ENCODE measurements at regions not wholly inside any gene's neighbourhood (a gene's known extent, or its start where the extent isn't known, plus 50 kb on each side); places are given as distances from the start of the nearest gene placed in this dataset.
"Not testable (repeated sequence)": the region's sequence is repeated elsewhere in the genome, so short reads cannot be mapped to it uniquely, and the experiment has no call there.

DNA sequence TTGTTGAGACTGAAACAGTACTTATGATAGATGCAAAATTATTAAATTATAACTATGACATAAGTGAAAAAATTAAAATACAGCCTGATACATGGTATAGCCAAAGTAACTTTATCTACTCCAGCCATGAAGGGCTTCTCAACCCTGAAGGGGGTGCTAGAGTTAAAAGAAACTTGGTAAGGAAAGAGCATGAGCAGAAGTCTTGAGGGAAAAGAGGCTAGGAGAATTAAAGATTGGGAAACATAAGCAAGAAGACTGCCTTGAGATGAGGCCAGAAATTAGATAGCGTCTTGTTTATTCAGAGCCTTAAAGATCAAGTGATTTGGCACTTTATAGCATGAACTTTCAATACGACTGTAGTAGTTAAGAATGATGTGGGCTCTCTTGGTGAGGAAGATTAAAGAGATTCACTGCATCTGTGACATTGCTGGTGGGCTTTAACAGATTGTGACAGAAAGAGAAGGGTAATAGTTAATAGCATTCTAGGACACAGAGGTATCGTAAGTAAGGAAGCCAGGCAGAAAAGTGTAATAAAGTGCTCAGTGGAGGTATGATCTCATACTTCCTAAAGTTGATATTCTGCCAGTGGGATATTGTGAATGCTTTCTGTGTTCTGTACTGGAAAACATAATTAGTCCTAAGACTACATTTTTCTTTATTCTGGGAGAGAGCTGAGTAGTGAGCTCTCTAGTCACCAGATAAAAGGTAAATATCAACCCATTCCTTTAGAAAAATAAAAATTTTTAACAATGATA lies 385.4 kb upstream of the PRR20A start:
- TF ChIP-seq, protein P1, sequence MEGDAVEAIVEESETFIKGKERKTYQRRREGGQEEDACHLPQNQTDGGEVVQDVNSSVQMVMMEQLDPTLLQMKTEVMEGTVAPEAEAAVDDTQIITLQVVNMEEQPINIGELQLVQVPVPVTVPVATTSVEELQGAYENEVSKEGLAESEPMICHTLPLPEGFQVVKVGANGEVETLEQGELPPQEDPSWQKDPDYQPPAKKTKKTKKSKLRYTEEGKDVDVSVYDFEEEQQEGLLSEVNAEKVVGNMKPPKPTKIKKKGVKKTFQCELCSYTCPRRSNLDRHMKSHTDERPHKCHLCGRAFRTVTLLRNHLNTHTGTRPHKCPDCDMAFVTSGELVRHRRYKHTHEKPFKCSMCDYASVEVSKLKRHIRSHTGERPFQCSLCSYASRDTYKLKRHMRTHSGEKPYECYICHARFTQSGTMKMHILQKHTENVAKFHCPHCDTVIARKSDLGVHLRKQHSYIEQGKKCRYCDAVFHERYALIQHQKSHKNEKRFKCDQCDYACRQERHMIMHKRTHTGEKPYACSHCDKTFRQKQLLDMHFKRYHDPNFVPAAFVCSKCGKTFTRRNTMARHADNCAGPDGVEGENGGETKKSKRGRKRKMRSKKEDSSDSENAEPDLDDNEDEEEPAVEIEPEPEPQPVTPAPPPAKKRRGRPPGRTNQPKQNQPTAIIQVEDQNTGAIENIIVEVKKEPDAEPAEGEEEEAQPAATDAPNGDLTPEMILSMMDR (IDR thresholded peaks at IDR 0.05; ENCODE audit: low read depth, low read length, missing control alignments), result no peak
- in situ Hi-C loops (cut with HindIII; ENCODE audit: low sequenced_read_pairs), result no loop called here
- H3K4me3 ChIP-seq (ENCODE audit: low read depth, low read length), result no peak overlapping the region
- no peak for DNase-seq (ENCODE audit: low read depth)

DNA sequence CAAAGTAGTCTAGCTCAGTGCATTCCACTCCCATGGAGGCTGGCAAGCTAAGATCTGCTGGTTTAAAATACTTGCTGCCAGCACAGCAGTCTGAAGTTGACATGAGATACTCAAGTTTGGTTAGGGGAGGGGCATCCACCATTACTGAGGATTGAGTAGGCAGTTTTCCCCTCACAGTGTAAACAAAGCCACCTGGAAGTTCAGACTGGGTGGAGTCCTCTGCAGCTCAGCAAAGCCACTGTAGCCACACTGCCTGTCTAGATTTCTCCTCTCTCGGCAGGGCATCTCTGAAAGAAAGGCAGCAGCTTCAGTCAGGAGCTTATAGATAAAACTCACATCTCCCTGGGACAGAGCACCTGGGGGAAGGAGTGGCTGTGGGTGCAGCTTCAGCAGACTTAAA lies 377.4 kb upstream of the PRR20A start:
- H3K4me3 ChIP-seq (ENCODE audit: low read depth, low read length); in situ Hi-C loops (cut with HindIII; ENCODE audit: low sequenced_read_pairs): not testable (repeated sequence)

DNA sequence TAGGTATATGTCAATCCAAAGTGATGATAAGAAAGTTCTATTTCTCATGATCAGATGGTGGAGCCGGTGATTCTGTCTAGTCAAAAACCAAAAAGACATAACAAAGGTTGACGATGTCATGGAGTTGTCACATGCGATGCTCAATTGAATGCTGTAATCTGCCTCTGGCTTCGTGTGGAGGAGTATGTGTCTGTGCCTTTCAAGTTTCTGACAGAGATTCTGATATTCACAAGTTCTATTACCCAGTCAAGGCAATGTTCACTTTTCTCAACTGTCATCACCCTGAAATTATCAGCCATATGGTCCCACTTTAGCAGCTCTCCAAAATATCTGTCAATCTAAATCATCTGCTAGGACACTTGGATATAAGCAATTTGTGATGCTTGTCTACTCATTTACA lies 367.6 kb upstream of the PRR20A start:
- DNase-seq (ENCODE audit: low read depth), result no peak
- no peak overlapping the region for H3K4me3 ChIP-seq (ENCODE audit: low read depth, low read length)
- TF ChIP-seq, protein P1 (IDR thresholded peaks at IDR 0.05; ENCODE audit: low read depth, low read length, missing control alignments), result no peak
- in situ Hi-C loops (cut with HindIII; ENCODE audit: low sequenced_read_pairs), result no loop called here

More for the DNA sequence above, 377.4 kb upstream of the PRR20A start:
- DNase-seq (ENCODE audit: low read depth), result not testable (repeated sequence)

DNA sequence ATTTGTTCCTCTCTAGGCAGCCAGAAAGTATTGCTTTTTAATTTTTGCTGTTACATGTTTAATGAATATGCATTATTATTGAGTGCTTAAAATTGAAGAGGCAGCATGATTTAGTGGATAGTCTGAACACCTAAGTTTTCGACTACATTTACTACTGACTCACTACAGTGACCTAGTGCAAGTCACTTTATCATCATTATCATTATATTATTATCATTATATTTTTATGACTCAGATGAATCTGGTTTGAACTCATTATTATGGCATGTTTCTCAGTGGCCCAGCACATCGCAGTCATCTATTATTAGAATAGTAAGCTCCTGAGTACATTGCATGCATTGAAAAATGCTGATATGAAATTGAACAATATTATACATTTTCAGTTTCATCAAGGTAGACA lies 351.2 kb upstream of the PRR20A start:
- in situ Hi-C loops (cut with HindIII; ENCODE audit: low sequenced_read_pairs), result no loop called here
- TF ChIP-seq, protein P1 (IDR thresholded peaks at IDR 0.05; ENCODE audit: low read depth, low read length, missing control alignments), result no peak

DNA sequence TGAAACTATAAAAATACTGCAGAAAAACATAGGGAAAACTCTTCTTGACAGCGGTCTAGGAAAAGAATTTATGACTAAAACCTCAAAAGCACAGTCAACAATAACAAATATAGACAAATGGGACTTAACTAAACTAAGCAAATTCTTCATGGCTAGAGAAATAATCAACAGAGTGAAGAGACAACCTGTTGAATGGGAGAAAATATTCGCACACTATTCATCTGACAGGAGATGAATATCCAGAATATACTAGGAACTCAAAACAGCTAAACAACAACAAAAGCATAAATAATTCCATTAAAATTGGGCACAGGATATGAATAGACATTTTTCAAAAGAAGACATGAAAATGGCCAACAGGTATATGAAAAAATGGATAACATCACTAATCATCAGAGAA lies 303.6 kb upstream of the PRR20A start:
- H3K4me3 ChIP-seq (ENCODE audit: low read depth, low read length), result no peak overlapping the region
- no peak for DNase-seq (ENCODE audit: low read depth)
- in situ Hi-C loops (cut with HindIII; ENCODE audit: low sequenced_read_pairs), result no loop called here
- TF ChIP-seq, protein P1 (IDR thresholded peaks at IDR 0.05; ENCODE audit: low read depth, low read length, missing control alignments), result no peak

More for the DNA sequence above, 351.2 kb upstream of the PRR20A start:
- no peak overlapping the region for H3K4me3 ChIP-seq (ENCODE audit: low read depth, low read length)
- DNase-seq (ENCODE audit: low read depth), result no peak

DNA sequence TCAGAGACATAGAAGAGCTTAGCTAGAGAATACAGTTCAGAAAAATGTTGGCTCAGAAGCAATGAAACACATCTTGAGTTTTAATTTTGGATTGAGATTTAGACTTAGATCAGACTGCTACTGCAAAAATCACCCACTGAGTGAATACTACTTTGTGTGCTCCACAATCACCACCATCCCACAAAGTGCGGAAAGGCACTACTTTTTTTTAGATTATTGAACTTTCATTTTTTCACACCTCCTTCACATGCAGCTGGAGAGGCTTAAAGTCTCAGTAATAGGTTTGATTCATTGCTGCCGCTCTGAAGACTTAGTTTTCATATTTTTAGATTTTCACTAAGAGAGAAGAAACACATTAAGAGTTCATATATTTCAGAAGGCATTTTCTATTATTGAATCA lies 289.9 kb upstream of the PRR20A start:
- H3K4me3 ChIP-seq (ENCODE audit: low read depth, low read length), result no peak overlapping the region
- TF ChIP-seq, protein P1 (IDR thresholded peaks at IDR 0.05; ENCODE audit: low read depth, low read length, missing control alignments), result no peak
- in situ Hi-C loops (cut with HindIII; ENCODE audit: low sequenced_read_pairs), result no loop called here
- DNase-seq (ENCODE audit: low read depth), result no peak

DNA sequence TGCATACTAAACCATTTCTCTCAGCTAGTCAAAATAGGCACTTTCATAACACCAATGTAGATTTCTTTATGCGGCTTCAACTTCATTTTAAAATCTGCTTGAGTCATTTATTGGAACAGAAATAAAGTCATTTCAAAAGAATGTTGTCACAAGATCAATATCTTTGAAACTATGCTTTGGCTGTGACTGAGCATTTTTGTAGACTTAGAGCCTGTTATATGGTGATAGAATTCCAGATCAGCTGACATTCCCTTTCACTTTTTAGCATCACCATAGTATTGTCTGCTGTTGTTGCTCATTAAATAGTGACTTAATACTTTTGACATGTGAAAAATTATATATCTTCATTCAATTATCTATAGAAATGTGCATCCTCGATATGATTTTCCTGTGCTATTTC lies 279.2 kb upstream of the PRR20A start:
- TF ChIP-seq, protein P1 (IDR thresholded peaks at IDR 0.05; ENCODE audit: low read depth, low read length, missing control alignments), result no peak
- DNase-seq (ENCODE audit: low read depth), result no peak
- in situ Hi-C loops (cut with HindIII; ENCODE audit: low sequenced_read_pairs), result no loop called here
- H3K4me3 ChIP-seq (ENCODE audit: low read depth, low read length), result no peak overlapping the region
